DMS 273 (cell line): ENCODE measurements at regions not wholly inside any gene's neighbourhood (a gene's known extent, or its start where the extent isn't known, plus 50 kb on each side); places are given as distances from the start of the nearest gene placed in this dataset.
A peak's percentile ranks its signal among the peaks of the same experiment; 100 is the strongest.

Experiments used
- DNase-seq: peaks from one replicate; lab custom pipeline; 2025; ENCODE audit not compliant: unreplicated experiment; lab: John Stamatoyannopoulos, UW

DNA sequence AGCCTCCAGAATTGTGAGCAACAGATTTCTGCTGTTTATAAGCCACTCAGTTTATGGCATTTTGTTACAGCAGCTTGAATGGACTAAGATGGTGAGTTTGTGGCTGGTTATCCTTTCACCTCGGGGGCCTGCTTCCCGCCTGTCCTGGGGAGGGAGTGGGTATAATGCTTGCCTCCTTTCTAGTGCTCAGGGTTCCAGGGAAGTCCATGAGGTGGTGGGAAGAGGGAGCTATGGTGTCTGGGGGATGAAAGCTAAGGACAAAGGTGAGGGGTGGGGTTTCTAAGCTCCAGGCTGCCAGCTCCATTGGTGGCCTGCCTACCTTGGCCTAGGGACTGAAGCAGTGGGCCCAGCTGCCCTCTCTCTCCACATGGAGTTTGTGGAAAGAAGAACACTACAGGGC, 50.2 kb upstream of the SDK2 start:
- DNase-seq: no peak

DNA sequence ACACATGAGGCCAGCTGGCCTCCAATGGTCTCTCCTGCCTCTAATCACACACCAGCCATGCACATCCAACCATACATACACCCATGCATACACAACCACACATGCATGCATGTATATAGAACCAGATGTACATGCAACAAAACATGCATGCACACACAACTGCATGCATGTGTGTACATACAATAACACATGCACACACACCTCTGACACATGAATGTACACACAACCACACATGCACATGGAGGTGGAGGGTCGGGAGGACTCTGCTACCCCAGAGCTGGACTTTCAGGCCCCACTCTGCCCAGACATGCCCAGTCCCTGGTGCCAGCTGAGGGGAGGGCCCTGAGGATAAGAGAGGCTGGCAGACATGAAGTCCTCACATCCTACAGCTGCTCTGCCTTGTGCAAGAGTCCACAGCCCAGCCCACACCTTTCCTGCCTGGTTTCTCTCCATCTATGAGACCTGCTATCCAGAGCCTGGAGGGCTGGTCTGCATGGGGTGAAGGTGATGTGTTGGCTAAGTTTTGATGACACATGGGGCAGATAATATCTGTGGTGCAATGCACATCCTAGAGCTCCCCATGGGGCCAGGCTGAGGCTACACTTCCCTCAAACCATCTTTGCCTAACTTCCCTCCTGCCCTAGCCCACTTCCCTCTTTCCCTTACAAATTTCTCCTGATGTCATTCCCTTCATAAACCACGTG, 50.9 kb upstream of the SDK2 start:
- no peak for DNase-seq

DNA sequence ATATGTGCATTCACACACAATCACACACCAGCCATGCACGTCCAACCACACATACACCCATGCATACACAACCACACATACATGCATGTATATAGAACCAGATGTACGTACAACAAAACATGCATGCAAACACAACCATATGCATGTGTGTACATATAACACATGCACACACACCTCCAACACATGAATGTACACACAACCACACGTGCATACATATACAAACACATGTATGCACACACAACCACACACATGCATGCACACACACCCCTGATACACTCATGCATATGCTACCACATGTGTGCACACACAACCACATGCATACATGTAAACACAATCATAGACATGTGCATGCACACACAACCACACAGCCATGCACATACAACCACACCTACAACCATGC, 52.0 kb upstream of the SDK2 start:
- DNase-seq: no peak

DNA sequence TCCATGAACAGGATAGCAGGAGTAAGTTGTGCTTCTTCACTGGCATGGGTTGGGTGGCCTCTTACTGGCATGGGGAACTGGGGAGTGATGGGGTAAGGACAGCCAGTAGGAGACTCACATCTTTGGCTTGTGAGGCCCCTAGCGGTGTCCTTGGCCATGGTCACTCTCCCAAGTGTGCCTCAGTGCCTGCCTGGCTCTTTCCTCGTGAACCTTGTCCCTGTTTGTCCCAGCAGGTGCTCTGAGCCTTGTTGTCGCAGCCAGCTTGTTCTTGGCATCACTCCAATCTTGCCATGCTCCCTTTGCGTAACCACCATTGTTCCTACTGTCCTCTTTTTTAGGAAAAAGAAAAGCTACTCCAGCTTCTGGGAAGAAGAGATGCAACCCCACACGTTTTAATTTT, 53.6 kb upstream of the SDK2 start:
- DNase-seq: peak; percentile 11

DNA sequence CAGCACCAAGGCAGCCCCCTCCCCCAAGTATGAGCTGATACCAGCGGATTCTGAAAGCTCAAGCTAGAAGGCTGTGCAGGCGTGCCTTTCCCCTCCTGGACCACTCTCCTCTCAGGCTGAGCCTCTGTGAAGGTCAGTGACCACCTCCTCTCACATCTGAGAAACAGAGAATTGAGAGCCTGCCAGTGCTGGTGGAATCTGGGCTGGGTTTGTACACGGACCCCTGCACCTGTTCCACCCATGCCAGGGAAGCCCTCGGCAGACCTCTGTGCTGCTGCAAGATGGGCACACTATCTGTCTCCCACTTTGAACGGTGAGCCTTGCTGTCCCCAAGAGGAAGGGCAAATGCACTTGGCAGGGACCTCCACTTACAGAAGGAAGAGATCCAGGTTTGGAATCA, 54.7 kb upstream of the SDK2 start:
- no peak for DNase-seq

DNA sequence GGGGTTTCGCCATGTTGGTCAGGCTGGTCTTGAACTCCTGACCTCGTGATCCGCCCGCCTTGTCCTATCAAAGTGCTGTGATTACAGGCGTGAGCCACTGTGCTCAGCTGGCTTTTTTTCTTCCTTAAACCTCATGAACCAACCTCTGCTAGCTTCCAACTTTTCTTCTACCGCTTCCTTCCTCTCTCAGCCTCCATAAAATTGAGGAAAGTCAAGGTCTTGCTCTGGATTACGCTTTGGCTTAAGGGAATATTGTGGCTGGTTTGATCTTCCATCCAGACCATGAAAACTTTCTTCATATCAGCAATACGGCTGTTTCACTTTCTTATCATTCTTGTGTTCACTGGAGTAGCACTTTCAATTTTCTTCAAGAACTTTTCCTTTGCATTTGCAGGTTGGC, 57.5 kb upstream of the SDK2 start:
- no peak for DNase-seq

DNA sequence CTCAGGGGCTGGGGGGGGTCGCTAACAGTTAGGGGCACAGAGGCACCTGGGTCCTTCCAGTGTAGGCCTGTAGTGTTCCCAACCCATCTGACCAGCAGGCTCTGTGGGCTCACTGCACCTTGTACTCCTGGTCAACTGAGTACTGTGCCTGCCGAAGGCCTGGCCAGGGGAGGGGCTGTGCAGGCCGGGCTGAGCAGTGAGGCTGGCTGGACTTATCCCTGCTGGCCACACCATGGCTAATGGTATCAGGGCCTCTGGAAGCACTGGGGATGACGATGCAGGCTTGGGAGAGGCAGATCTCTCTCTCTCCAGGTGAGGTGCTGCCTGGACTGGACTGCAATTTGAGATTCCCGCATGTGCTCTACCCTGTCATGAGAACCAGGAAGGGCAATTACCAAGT, 58.9 kb upstream of the SDK2 start:
- no peak for DNase-seq

DNA sequence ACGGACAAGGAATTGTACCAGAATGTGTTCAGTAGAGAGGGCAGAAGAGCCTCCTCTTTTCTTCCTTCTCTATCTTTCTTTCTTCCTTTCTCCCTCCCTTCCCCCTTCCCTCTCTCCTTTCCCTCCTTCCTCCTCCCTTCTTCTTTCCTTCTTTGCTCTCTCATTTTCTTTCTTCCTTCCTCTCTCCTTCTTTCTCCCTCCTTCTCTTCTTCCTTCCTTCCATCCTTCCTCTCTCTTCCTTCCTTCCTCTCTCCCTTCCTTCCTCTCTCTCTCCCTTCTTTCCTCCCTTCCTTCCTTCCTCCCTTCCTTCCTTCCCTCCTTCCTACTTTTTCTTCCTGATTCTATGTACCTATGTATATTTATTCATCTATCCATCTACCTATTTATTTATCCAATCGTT, 59.7 kb upstream of the SDK2 start:
- DNase-seq: no peak

DNA sequence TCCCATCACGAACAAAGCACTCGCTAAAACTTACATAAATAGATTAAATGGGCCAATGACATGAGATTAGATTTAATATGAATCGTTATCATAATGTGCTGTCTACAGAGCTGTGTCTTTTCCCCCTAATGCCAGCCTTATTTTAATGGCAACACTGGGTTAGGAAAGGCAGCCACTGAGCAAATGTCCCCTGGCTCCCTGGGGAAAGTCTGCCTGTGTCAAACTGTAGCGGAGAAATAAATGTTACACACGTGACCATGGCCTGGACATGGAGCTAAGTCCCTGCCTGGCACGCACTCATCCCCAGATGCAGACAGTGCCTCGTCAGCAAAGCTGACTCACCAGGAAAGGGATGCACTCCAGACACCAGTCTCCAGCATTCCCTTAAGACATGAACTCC, 61.3 kb upstream of the SDK2 start:
- DNase-seq: no peak

DNA sequence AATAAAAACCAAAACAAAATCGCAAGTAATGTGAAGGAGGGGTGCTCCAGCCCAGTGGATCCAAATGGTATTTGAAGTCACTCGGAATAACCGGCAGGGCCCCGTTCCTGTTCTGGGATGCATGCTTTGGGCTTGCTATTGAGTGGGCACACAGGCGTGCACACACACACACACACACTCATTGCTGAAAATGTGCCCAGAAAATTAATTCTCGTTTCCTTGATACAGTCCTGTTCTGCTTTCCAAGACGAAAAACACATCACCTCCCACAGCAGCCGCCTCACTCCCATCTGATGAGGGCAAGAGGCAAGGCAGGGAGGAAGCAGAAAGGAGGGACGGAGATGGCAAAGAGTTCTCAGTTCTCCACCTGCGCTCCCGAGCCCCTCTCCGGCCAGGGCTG, 62.2 kb upstream of the SDK2 start:
- DNase-seq: no peak

DNA sequence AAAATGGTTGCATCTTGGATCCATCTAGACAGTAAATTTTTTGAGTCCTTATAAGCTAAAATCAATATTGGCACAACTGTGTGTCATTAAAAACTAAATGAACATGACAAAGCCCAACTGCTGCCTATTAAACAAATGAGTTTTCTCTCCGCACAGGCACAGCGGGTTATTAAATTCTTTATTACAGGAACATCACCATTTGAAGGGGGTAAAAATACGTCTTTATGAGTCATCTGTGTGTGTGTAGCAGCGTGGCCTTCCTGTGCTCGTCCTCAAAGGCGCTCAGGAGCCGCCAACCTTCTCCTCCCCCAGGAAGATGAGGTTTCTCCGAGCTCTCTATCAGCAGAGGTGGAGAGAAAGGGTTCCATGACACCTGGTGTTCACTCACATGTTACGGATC, 62.6 kb upstream of the SDK2 start:
- DNase-seq: no peak

DNA sequence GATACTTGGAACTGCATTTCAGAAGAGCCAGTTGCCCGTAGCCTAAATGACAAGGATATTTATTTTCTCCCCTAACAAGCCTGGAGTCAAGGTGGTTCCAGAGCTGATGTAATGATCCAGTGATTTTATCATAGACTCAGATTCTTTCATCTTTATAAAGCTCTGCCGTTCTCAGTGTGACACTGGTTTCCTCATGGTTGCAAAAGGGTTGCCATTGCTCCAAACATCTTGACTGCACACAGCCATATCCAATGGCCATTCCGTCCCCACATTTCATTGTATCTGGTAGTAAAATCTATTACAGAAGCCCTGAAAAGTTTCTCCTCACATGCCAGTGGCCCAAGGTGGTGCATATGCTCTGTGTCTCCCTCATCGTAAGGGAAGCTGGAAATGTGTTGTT, 63.1 kb upstream of the SDK2 start:
- no peak for DNase-seq

DNA sequence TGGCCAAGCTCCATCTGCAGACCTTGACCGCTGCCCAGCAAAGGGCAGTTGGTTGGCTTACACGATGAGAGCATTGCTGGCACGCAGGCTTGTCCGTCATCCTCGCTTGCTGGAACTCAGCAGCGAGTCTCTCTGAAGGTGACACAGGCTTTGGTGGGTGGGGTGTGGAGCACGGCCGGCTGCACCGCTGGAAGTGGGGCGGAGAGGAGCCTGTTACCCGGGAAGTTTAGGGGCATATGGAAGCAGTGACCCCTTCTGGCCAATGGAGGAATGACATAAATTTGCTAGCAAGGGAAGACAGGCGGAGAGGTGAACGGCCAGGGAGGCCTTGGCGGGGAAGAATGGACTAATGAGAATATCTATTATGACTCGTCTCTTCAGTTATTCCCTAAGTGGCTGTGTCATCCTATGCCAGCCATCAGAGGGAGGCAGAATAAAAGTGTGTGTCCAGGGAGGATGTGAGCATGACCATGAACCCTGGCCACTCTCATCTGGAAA, 65.9 kb upstream of the SDK2 start:
- peak; percentile 85 for DNase-seq

DNA sequence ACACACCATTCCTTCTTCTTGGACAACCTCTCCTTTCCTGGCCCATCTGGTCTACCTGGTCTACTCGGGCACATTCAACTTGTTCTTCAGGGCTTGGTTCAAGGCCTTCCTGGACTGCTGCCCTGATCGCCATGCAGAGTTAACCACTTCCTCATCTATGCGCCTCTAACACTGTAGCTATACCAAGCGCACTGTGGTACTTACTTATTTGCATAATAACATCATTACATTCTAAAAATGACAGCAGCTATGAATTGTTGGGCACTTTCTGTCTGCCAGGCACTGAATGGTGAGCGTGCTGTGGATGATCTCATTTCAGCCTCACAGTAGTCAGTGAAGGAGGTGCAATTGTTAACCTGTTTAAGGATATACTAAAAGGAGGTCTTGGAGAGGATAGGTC, 66.9 kb upstream of the SDK2 start:
- DNase-seq: no peak

DNA sequence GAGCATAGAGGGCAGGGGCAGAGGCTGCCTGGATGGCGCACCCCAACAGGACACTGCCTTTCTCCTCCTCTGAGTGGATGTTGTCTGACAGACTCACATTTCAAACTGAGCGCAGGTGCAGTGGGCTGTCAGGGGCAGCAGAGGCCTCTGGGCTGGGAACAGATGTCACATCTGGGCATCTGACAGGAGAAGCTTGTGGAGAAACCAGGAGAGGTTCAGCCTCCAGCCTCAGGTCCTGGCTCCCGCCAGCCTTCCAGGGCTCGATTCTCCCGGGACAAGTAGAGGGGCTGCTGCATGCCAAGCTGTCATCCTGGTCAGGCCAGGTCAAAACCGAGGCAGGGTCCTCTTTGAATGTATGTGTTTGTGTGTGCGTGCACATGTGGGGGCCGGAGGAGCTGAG, 67.7 kb upstream of the SDK2 start:
- DNase-seq: peak; percentile 11

DNA sequence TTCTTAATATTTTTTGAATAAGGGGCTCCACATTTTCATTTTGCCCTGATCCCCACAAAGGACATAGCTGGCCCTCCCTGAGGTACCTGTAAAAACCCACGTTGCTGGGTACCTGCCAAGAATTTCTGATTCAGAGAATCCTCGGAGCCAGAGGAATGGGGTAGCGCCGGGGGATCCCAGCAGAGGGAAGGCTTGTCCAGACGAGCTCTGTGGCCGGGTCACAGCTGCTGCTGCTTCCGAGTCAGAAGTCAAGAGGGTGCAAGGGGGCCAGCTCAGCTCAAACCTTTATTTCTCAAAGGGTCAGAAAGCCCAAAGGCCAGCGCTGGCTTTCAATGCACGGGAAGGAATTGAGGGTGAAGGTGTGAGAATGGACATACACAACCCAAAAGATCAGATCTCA, 68.9 kb upstream of the SDK2 start:
- peak; percentile 43 for DNase-seq

DNA sequence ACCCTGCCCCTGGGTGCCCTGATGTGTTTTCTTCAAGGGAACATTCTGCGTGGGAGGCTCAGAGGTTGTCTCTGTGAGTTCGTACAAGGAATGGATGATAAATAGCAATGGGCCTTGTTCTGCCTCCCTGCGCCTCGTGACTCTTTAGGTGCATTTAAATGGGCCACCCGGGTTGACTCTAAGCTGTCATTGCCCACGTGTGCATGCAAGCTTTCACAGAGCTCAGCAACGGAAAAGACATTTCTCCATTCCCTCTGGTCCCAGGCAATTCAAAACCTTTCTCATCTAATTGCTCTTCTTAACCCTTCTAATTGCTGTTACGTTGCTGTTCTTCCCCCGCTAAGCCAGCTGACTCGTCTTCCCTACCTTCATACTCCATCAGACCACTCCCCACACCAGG, 71.5 kb upstream of the SDK2 start:
- DNase-seq: no peak

DNA sequence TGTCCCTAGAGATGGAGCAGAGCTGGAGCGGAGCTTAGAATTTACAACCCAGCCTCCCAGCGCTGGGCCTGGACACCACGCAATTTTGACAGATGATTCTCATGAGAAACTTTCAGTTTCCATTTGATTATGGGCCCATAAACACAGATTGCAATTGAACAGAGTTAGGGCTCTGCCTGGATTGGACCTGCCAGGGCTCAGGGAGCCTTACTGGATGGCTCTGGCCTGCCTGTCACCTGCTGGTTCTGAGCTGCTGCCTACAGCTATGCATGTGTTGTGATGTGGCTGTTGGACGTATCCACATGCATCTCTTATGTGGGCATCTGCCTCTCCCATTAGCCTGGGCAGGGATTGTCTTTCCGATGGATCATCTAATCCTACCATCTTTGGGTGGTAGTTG, 73.4 kb upstream of the SDK2 start:
- DNase-seq: no peak

DNA sequence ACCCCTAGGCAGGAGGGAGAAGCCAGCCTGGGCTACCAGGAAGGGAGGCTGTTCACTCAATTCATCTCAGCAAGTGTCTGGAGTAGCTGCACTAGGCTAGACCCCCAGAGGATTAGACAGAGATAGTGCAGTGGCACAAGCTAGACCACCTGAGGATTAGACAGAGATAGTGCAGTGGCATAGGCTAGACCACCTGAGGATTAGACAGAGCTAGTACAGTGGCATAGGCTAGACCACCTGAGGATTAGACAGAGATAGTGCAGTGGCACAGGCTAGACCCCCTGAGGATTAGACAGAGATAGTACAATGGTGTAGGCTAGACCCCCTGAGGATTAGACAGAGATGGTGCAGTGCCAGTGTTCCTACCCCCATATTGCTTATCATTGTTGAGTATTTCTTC, 74.1 kb upstream of the SDK2 start:
- no peak for DNase-seq

DNA sequence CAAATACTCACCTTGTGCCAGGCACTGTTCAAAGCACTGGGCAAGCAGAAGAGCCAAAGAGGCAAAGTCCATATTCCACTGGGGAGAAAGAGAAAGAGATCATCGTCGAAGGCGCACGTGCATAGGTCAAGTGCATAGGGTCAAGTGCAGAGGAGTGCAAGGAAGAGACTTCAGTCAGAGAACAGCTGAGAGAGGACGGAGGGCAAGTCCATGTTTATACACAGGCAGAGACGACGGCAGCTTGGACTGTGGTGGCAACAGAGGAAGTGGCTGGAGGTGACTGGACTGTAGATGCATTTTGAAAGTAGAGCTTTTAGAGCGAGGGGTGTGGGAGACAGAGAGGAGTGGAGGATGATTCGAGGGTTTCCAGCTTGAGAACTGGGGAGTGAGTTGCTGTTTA, 74.7 kb upstream of the SDK2 start:
- no peak for DNase-seq

DNA sequence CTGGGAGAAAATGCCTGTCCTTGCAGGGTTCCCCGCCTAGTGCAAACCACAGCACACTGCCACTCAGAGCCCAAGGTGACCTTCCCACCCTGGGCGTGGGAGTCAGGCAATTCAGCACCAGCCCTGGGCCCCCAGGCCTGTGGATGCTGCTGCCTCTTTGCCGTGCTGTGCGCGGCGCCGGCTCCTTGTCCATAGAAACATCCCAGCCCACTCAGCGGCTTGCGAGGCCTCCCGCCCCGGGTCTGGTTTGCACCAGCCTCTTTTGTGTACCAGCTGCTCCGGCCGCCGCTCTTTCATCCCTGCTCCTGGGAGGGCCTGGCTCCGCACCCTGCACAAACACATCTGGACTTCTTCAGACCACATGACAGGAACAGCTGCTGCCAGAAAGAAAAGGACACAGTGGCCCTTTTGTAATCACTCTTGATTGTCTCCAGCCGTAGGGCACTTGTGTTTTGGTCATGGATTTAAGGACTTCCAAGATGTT, 75.4 kb upstream of the SDK2 start:
- peak; percentile 62 for DNase-seq

DNA sequence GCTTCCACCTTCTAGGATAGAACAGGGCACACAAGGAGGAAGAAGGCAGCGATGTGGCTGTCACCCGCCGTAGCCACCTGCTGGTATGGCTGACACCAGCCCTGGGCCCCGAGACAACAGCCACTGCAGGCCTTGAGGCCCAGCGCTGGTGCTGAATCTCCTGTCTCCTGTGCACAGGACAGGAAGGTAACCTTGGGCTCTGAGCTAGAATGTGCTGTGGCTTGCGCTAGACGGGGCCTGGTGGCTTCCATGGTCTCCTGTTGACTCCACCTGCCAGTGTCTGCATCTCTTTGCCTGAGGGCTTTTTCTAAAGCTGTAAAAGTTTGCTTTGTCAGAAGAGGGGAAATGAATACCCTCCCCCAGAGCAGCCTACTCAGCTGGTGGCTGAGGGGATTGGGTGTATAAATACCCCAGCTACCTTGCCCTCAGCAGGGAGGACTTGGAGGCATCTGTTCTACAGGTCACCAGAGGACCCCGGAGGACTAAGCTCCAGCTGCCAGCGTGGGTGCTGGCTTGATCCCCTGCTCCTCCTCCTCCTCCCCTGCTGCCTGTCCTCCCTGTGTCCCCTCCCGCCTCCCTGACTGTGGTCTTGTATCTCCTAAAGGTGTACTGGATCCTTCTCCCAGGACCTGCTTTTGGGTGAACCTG, 76.1 kb upstream of the SDK2 start:
- DNase-seq: no peak

DNA sequence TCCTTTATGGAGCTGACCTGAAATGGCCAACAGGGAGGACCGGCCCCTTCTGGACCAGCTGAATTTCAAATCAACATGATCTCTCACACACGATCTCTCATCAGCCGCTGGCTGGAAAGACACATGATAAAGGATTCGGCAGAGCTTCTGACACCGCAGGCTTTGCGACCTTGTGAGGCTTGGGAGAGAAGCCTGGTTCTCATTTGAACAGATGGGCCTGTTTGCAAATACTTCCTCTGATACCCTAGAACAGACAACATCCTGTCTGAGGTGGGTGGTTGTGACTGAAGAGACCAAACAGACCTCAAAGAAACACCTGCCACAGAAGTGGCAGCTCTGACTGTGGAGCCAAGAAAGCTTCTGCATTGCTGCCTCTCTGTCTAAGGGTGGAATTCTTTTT, 77.9 kb upstream of the SDK2 start:
- peak; percentile 68 for DNase-seq
